ENCODE measurements at regions not wholly inside any gene's neighbourhood (a gene's known extent, or its start where the extent isn't known, plus 50 kb on each side); places are given as distances from the start of the nearest gene placed in this dataset.

DNA sequence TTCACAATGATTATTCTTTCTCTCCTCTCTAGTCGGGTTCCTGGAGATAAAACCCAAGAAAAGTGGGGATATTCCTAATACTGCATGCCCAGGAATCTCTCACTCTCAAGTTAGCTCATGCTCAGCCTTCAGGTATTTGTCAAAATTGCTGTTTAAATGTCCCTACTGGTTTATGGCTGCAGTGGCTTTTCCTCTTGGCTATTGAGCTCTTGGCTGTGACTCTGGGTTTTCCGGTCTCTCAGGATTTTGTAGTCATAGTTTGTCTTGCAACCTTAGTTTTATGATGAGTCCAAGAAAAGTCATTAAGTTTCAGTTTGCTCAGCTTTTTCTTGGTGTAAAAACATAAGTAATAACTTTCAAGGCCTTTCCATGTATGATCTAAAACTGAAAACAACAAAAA, 820.7 kb upstream of the HS6ST1 start:
- Histone ChIP-seq H3K4me3 (ENCODE audit: low read depth in 2 of 2, low read length in 1 of 2) (no peak overlapping the region), H3K36me3 (replicated peaks in 1 of 2; ENCODE audit: control insufficient read depth in 1 of 2, insufficient read depth in 2 of 2, low read length in 1 of 2) (no peaks in the 10 kb centered on the region)
- WGBS (ENCODE audit: low lambda C conversion rate), result 20% methylated on average over 2 of the region's 2 CpGs

DNA sequence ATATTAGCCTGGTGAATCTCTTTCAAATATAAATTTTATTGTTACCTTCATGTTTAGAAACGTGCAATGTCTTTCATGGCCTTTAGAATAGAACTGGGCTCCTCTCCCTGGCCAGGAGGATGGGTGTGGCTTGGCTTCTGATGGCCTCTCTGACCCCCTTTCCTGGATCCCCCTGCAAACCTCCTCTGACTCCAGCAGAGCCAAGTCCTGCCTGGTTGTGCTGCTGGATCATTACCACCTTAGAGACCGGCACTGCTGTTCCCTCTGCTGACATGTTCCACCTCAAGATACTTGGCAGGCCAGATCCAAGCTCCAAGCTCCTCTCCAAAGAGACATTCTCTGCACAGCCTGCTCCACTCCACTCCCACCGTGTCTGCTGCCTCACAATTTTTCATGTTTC, 823.8 kb upstream of the HS6ST1 start:
- no peak for DNase-seq
- WGBS (ENCODE audit: low lambda C conversion rate), result 8% methylated on average over 3 of the region's 3 CpGs

More for the DNA sequence above, 820.7 kb upstream of the HS6ST1 start:
- Histone ChIP-seq H3K27me3 (ENCODE audit: insufficient read depth) (no peaks in the 10 kb centered on the region), H3K9me2 (no peaks in the 10 kb centered on the region), H3K79me2 (ENCODE audit: insufficient read depth) (no peaks in the 10 kb centered on the region), H2AFZ (ENCODE audit: low read depth) (no peak overlapping the region), H3K4me2 (no peak overlapping the region), H3K9me3 (no peaks in the 10 kb centered on the region; the same call in 1 of the 2 replicates), H3K27ac (ENCODE audit: low read depth in 2 of 2, low read length in 1 of 2) (no peak overlapping the region), H3F3A (replicated peaks; ENCODE audit: insufficient read depth) (no peaks in the 10 kb centered on the region), H3K9ac (no peak overlapping the region), H4K20me1 (ENCODE audit: insufficient read depth) (no peaks in the 10 kb centered on the region), H3K4me1 (ENCODE audit: control insufficient read depth in 1 of 2, insufficient read depth in 2 of 2, low read depth in 1 of 2, low read length in 1 of 2) (no peaks in the 10 kb centered on the region)
- TF ChIP-seq RAD21 (IDR thresholded peaks at IDR 0.05; ENCODE audit: low read length), result no peak
- TF ChIP-seq TCF12 (IDR thresholded peaks at IDR 0.05), result no peak
- TF ChIP-seq JUND (IDR thresholded peaks at IDR 0.05), result no peak
- no peak for TF ChIP-seq POLR2AphosphoS5 (IDR thresholded peaks at IDR 0.05; ENCODE audit: low read depth, low read length)
- no peak for TF ChIP-seq TEAD4 (IDR thresholded peaks at IDR 0.05; ENCODE audit: borderline replicate concordance, insufficient read depth)
- TF ChIP-seq EZH2phosphoT487 (IDR thresholded peaks at IDR 0.05; ENCODE audit: borderline replicate concordance, low read depth), result no peak
- TF ChIP-seq, protein P1, sequence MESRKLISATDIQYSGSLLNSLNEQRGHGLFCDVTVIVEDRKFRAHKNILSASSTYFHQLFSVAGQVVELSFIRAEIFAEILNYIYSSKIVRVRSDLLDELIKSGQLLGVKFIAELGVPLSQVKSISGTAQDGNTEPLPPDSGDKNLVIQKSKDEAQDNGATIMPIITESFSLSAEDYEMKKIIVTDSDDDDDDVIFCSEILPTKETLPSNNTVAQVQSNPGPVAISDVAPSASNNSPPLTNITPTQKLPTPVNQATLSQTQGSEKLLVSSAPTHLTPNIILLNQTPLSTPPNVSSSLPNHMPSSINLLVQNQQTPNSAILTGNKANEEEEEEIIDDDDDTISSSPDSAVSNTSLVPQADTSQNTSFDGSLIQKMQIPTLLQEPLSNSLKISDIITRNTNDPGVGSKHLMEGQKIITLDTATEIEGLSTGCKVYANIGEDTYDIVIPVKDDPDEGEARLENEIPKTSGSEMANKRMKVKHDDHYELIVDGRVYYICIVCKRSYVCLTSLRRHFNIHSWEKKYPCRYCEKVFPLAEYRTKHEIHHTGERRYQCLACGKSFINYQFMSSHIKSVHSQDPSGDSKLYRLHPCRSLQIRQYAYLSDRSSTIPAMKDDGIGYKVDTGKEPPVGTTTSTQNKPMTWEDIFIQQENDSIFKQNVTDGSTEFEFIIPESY (IDR thresholded peaks at IDR 0.05; ENCODE audit: borderline replicate concordance, low read depth), result no peak
- no peak for TF ChIP-seq SMC3 (IDR thresholded peaks at IDR 0.05; ENCODE audit: low read depth, low read length)
- no peak for TF ChIP-seq ELF1 (IDR thresholded peaks at IDR 0.05)
- TF ChIP-seq CHD2 (IDR thresholded peaks at IDR 0.05; ENCODE audit: low read length, partially characterized antibody), result no peak
- no peak for TF ChIP-seq MEF2A (IDR thresholded peaks at IDR 0.05; ENCODE audit: borderline replicate concordance, low read depth)
- TF ChIP-seq RFX5 (IDR thresholded peaks at IDR 0.05; ENCODE audit: low read length), result no peak
- TF ChIP-seq YY1 (IDR thresholded peaks at IDR 0.05; ENCODE audit: low read depth), result no peak
- no peak for TF ChIP-seq RXRA (IDR thresholded peaks at IDR 0.05; ENCODE audit: borderline replicate concordance, low read depth)
- TF ChIP-seq MXI1 (IDR thresholded peaks at IDR 0.05; ENCODE audit: low read depth, low read length), result no peak
- no peak for TF ChIP-seq GABPA (IDR thresholded peaks at IDR 0.05; ENCODE audit: low read depth)
- TF ChIP-seq FOSL2 (IDR thresholded peaks at IDR 0.05; ENCODE audit: borderline replicate concordance, low read depth), result no peak
- DNase-seq, result no peak
- ChIA-PET CTCF (interaction anchor here (1.1 kb wide), 1 partner anchor 20 kb away, joined by 3 read pairs; no protein-coding TSS in a partner anchor), POLR2A (no interaction called here)

More for the DNA sequence above, 823.8 kb upstream of the HS6ST1 start:
- TF ChIP-seq, protein P2, sequence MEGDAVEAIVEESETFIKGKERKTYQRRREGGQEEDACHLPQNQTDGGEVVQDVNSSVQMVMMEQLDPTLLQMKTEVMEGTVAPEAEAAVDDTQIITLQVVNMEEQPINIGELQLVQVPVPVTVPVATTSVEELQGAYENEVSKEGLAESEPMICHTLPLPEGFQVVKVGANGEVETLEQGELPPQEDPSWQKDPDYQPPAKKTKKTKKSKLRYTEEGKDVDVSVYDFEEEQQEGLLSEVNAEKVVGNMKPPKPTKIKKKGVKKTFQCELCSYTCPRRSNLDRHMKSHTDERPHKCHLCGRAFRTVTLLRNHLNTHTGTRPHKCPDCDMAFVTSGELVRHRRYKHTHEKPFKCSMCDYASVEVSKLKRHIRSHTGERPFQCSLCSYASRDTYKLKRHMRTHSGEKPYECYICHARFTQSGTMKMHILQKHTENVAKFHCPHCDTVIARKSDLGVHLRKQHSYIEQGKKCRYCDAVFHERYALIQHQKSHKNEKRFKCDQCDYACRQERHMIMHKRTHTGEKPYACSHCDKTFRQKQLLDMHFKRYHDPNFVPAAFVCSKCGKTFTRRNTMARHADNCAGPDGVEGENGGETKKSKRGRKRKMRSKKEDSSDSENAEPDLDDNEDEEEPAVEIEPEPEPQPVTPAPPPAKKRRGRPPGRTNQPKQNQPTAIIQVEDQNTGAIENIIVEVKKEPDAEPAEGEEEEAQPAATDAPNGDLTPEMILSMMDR (IDR thresholded peaks at IDR 0.05), result no peak
- no peak for TF ChIP-seq SIN3A (IDR thresholded peaks at IDR 0.05; ENCODE audit: borderline replicate concordance, low read depth, low read length)
- Histone ChIP-seq H4K20me1 (ENCODE audit: insufficient read depth) (no peaks in the 10 kb centered on the region), H3K79me2 (ENCODE audit: insufficient read depth) (no peaks in the 10 kb centered on the region), H3K9ac (no peak overlapping the region), H3F3A (replicated peaks; ENCODE audit: insufficient read depth) (no peaks in the 10 kb centered on the region), H2AFZ (ENCODE audit: low read depth) (no peak overlapping the region), H3K27me3 (ENCODE audit: insufficient read depth) (no peaks in the 10 kb centered on the region), H3K4me1 (ENCODE audit: control insufficient read depth in 1 of 2, insufficient read depth in 2 of 2, low read depth in 1 of 2, low read length in 1 of 2) (no peaks in the 10 kb centered on the region), H3K9me2 (no peaks in the 10 kb centered on the region), H3K27ac (ENCODE audit: low read depth in 2 of 2, low read length in 1 of 2) (no peak overlapping the region), H3K36me3 (replicated peaks in 1 of 2; ENCODE audit: control insufficient read depth in 1 of 2, insufficient read depth in 2 of 2, low read length in 1 of 2) (no peaks in the 10 kb centered on the region), H3K9me3 (no peaks in the 10 kb centered on the region; the same call in 1 of the 2 replicates), H3K4me2 (no peak overlapping the region), H3K4me3 (ENCODE audit: low read depth in 2 of 2, low read length in 1 of 2) (no peak overlapping the region)
- CTCF ChIA-PET, result interaction anchor here (0.7 kb wide), 1 partner anchor 40 kb away, joined by 3 read pairs; no protein-coding TSS in a partner anchor
- POLR2A ChIA-PET, result no interaction called here

All from SK-N-SH (cell line).